Kasumi-1 (cell line): ENCODE measurements at regions not wholly inside any gene's neighbourhood (a gene's known extent, or its start where the extent isn't known, plus 50 kb on each side); places are given as distances from the start of the nearest gene placed in this dataset.

Experiments
- DNase-seq, 2 experiments: peaks; one replicate each; lab custom pipeline; 2025; lab: John Stamatoyannopoulos, UW

DNA sequence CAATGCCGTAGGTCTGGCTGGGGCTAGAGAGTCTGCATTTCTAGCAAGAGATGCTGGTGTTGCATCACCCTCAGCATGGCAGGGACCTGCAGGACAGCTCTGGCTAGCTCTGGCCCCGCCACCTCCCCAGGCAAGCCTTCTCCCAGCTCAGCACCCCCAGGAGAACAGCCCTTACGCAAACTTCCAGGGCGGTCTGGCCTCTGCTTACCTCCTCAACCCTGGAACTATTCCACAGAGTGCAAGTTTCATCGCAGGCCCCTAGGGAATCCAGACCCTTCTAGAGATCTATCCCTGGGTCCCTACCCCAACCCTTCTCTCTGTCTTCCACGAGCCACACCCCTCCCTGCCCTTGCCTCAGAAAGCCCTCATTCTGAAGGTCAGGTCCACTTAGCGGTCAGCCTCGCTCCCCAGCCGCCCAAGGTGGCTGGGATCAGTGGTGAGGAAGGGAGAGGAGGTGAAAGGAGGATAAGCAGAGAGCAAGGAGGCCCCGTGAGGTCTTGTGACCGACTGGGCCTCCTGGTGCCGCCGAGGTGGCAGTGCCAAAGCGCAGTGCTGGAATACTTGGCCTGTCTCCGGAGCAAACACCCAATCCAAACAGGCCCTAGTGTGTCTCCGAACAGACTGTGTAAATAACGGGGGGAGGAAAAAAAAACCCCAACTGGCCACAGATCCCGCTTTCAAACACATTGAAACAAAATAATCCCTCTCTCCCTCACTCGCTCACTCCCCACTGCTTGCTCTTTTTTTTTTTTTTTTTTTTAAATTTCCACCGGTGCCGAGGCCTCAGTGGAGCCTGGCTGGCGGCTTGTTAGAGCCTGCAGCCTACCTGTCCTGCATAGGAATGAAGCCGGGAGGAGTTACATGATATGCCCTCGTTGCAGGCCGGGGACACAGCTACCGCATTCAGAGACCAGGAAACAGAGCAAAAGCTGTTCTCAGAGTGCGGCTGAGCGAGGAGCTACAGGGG, 380.9 kb downstream of the SOX9 start:
- DNase-seq, result no peak

DNA sequence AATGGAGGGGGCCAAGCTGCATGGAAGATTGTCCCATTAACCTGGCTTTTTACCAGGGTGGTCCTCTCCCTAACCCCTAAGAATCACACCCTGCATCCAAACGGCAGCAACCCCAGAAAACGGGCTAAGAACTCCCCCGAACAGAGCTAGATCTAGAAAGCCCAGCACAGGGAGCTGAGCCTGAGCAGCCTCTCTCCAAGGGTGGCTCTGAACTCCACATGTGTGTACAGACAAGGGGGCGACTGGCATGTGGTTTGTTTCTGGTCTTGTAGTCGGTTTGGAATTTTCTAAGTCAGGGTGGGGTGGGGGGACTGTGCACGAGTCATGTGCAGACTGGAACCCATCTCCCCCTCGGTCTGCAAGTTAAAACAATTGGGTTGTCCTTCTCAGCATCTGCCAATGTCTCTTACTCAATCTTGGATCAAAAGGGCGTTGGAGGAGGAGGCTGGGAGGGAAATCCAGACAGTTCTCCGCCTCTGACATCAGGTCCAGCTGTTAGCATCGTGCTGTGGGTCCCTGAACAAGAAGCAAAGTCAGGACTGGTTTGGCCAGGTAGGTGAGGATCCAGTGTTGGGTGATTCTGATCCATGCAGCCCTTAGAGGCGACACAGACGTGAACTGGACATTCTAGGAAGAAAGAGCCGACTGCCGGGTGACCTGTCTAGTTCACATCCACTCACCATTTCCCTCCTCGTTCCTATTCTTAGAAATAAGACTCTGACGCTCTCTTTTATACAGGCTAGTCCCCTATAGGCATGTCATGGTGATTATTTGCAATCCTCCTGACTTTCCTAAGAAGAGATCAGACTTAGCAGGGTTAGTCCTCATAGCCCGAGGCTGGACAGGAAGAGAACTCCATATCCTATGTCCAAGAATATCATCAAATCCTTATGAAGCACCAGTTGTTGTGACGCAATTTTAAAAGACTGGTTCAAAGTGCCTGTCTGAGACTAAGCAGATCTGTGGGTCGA, 381.8 kb downstream of the SOX9 start:
- DNase-seq, result no peak

DNA sequence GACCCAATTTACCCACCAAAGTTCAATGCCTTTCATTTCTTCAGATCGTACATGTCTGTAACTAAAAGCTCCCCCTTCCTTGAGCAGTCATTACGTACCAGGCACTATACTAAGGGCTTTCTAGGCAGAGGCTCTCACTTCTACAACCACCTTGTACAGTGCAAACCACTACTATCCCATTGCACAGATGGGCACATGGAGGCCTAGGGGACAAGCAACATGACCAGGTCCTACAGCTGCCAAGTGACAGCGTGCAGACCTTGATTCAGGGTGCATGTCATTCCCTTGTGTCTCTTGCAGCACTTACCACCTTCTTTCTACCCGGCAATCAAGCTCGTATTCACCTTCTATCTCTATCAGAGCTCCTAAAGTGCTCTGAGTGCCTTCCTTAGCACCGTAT, 382.7 kb downstream of the SOX9 start:
- no peak for DNase-seq

DNA sequence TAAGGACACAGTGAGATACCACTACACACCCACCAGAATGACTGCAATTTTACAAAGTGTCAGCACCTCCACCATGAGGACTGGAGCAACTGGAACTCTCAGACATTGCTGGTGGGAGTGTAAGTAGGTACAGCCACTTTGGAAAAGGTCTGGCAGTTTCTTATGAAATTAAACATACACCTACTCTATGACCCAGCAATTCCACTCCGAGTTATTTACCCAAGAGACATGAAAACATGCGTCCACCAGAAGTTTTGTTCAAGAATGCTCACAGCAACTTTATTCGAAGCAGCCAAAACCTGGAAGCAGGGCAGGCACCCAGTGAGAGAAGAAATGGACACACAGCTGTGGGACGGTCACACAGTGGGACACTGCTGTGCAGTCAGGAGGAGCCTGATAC, 384.0 kb downstream of the SOX9 start:
- no peak for DNase-seq

DNA sequence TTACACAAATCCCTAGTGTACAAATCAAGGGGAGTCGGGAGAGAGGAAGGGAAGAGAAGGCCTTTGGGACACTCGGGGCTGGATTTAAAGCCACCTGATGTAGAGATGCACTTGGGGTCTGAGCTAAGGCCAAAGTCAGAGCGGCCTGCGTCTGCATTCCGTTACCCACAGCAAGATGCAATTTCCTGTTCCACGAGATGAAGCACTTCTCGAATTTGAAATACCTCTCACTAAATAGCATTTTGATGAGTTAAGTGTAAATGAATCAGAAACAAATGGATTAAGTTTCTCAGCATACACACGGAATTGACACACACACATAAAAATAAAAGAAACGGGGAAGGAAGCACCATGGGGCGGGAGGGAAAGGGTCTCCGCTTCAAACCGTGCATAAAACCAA, 386.0 kb downstream of the SOX9 start:
- no peak for DNase-seq

DNA sequence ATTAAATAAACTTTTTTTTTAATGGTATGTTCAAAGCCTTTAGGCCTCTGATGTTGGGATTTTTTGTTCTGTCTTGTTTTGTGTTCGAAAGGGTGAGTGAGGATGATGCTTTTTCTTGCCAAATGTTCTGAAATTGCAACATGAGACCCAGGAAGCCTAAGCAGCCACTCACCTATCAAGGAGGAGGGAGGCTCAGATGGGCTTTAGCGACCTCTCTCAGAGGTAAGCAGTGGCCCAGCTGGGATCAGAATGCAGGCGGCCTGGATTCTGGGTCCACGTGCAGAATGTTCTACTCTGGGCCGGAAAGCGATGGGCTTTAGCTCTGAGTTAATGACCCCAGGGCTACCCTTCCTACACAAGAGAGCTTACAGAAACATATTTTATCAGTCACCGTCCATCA, 386.6 kb downstream of the SOX9 start:
- DNase-seq, result no peak

DNA sequence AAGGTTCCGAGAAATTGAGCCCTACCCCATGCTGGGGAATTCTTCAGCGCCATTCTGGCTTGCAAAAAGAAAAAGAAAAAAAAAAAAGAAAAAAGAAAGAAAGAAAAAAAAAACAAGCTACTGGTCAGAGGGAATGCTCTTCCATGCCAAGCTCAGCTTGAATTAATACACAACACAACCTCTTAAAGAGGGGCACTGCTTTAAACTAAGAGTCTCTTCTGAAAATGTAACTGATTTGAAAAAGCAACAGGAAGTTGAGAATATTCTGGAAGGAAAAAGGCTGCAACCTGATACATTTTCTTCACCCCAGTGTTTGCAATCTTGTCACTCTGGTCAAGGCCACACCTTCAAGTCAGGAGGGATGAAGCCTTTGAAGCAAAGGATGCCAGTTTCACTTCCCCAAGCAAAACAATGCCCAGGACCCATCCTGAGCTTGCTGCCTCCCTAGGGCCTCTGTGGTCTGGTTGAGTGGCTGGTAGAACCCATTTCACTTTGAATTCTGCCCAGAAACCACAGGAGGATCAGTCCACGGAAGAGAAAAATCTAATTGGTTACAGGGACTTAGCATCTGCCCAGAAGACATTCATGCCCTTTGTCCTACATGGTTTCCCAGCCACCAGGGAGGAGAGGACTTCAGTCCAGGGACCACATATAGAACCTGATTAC, 389.7 kb downstream of the SOX9 start:
- DNase-seq, result no peak

DNA sequence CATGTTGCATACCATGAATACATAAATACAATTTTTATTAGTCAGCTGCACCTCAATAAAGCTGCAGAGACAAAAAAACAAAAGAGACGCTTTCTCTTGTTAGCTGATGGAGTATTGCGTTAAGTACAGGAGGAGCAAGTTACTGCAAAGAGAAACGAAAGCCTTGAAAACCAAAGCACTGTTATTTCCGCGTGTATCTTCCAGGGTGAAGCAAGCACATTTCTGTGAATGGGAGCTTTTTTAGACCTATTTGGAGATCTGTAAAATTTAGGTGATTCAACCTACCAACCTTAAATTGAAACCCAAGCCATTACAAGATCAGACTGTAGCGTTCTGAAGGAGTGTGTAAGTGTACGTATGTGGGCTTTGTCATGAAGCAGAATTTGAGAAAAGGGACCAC, 390.4 kb downstream of the SOX9 start:
- DNase-seq, result no peak

DNA sequence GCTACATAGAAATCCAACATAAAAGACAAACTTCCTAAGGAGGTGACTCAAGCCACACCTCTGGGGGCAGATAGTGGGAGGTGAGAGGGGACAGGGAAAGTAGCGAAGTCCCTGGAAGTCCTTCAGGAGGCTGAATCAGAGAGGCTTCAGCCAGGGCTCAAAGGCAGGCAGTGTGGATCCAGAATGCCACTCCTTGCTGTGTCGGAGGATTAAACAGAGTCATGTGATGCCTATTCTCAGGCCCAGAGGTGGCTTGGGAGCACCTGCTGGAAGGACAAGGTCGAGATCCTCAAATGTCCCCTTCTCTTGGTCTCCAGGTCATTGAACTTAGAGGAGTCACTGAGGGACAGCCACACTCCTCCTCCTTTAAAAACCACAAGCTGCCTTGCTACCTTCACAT, 391.1 kb downstream of the SOX9 start:
- no peak for DNase-seq

DNA sequence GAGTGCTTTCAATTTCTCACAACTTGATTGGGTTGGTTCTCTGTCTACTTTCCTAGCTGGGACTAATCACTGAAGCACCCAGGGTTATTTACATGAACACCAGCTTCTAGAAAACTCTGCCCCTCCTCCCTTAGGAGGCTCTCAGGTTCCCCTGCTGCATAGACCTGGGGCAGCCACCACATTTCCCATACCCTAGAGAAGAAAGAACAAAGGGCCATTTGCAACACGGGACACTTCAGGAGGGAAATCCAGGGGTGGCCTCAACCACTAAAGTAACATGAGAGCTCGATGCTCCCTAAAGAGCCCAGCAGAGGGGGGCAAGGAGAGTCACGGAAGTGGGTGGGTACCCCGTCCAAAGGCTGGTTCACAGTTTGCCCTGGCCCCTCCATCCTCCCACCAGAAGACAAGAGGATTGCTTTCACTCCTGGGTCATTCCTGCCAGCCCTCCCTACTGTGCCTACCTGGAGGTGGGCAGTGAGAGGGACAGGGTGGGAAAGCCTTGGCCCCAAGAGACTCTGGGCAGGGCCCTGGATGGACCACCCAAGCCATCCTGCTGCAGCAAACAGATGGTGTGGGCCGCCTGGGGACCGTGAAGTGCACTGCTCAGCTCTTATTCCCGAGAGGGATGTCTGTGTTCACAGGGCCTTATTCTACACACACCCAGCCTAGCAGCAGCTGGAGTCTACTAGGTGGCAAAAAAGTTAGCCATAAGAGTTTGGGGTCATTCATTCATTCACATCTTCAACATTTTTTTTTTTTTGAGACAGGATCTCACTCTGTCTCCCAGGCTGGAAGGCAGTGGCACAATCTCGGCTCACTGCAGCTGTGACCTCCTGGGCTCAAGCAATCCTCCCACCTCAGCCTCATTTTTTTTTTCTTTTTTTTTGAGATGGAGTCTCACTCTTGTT, 392.1 kb downstream of the SOX9 start:
- no peak for DNase-seq

DNA sequence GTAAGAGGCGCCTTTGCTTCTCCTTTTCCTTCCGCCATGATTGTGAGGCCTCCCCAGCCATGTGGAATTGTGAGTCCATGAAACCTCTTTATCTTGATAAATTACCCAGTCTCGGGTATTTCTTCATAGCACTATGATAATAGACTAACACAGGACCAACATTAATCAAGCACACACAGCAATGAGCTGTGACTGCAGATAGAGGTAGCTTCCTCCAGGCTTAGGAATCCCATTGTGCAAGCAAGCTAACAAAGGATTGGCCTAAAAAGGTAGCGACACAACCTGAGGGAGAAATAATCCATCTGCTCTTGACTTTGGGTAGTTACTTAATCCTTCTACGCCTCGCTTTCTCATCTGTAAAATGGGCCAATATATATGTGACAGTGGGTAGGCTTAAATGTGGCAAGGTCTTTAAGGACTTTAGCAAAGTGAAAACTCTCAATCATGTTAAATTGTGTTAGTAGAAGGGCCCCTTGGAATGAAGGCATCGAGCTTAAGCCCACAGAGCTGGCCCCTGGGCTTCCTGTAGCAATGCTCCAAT, 393.6 kb downstream of the SOX9 start:
- DNase-seq, result no peak

DNA sequence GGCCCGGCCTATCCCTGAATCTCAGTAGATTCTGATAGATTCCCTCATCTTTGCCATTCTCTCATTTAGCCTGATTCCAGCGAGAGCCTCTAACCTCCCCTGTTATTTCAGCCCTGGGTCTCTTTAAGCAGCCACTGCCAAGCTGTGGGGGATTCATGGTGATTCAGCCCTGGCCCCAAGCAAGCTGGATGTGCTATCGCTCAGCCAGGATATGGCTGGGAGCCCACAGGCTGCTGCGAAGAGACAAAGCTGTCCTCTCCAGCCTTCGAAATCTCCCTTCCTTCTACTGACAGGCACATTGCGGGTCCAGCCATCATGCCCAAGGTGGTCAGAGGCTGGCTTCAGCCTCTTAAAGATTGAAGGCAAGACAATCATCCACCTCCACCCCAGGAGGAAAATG, 394.1 kb downstream of the SOX9 start:
- DNase-seq, result no peak

DNA sequence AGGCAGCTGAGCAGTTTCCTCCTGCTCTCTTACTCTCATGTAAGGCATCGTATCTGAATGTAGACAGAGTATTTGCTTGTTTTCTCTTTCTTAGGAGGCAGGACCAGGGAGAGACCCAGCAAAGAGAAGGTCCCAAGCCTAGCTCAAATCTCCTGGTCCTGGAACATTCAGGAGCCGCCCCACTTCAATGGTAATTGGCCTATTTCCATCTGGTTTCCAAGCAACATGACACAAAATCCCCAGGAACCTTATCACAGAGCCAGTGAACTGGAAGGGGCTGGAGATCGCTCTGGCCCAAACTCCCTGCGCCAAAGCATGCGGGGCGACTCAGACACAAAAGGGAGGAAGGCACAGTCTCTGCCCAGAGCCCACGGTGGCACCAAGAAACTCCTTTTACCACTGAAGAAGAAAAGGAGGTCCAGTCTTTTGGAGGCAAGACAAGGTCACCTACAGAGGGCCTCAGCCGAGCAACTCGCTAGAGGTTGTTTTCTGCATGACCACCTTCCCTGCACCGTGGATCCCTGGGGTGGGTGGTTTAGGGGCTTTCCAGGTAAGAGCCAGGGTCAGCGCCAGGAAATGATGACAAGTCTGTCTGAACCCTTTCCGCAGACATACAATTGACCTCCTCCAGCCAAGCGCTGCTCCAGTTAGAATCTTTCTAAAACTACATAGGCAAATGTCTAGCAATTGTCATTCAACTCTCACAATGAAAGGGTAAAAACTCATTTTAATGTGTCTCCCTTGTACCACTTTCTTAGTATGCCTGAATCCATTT, 394.7 kb downstream of the SOX9 start:
- no peak for DNase-seq

DNA sequence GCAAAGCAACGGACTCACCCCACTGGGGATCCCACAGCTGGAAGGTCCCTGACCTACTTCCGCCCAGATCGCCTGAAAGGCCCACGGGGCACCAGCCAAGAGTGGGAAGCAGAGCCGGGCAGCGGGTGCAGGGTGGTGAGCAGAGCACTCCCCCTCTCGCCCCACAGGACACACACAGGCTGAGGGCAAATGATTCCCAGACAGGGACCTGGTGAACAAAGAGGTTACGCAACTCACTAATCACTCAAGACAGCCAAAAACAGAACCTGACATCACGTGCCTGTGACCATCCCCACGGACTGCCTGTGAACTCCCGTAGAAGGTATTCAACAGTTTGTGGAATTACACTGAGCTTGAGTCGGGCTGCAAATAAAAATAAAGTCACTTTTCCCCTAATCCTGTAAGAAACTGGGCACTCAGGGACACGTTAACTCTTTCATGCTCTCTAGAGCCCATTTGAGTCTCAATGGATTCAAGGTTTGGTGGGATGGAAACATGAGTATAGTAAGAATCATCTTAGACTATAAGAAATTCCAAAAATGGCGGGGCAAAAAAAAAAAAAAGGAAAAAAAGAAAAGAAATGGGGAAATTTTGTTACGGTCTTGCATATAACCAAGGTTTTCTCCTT, 396.1 kb downstream of the SOX9 start:
- DNase-seq, result no peak

DNA sequence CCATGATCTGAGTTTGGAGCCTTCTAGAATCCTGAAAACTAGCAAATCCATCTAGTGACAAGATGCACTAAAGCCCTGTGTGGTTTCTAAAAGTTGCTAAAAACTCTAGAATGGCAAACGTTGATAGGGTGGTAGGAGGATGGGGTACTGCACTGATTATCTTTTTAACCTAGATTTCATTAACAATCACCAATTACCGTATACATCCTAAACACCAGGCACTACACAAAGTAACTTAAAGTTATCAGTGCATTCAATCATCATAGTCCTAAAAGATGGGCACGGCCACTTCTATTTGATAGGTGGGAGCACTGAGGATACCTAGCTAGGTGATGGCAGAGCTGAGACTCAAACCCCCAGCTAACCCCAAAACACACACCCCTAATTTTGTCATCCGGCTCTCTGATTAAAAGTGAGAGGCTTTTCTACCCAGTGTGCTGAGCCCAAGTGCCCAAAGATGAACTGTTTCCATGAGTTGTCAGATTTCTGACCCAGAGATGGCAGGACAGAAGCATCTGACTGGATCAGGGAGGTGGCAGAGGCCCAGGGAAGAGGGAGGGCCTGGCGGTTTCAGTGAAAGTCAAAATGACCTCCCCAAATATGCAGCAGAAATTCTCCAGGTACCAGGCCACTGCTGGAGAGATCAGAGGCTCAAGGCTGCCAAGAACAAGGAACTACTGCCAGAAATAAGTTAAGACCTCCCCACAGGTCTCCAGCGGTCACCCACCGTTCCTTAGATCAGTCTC, 396.8 kb downstream of the SOX9 start:
- no peak for DNase-seq

DNA sequence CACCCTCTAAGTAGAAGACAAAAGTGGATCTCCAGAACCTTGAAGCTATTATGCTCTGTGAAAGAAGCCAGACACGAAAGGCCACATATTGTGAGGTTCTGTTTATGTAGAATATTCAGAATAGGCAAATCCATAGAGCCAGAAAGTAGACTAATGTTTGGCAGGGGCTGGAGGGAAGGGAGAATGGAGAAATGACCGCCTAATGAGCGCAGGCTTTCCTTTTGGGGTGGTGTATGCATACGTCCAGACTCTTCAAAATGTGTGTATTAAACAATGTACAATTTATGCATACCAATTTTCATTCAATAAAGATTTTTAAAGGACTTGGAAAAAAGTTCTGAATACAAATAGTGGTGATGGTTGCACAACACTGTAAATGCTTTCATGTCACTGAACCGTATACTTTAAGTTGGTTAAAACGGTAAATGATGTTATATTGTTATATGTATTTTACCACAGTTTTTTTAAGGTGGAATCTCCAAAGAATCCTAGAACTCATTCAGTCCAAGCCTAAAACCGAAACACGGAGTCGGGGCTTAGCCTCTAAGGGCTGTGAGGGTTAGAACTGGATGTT, 397.4 kb downstream of the SOX9 start:
- no peak for DNase-seq

DNA sequence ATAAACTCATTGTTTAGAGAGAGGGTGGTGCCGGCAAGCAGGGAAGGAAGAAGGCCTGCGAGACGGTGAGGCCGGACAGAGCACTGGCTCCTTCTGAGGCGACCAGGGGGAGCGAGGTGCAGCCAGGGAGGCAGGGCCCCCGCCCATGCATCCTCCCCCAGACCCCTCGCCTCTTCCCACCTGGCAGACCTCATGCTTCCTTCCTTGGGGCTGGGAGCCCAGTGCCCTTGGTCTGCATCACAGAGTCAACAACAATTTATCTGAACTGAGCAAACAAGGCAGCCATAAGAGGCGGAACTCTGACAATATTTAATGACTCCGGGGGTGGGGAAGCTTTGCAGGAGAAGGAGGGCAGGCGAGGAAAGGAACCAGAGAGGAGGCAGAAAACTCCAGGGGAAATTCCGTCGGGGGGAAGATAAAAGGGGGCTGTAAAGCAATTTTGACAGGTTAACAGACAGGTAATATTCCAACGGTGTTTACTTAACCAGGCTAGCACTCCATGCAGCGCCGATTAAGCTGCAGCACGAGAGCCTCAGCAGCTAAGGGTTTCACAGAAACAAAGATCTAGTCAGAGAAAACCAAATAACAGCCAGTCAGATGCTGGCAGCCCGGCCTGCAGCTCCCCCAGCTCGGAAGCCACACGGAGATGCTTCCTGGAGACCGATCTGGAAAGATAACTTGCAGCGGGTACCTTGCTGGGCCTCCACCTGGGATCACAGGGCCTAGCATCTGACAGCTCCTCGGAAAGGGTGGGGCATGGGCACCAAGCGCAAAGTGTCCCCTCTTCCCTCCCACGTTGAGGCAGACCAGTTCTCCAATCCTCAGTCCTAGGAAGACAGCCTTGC, 398.2 kb downstream of the SOX9 start:
- DNase-seq, result no peak

DNA sequence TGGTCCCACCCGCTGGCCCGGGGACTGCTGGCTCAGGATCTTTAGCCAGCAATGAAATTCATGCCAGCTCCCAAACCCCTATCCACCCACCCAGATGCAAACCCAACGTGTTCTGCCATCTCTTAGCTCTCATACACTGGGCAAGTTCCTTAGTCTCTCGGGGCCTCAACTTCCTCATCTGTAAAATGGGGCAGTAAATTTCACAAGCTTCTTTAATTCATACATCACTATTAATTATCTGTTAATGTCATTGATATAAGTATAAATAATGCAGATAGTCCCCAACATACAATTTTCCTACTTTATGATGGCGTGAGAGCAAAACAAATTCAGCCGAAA, 398.7 kb downstream of the SOX9 start:
- DNase-seq, result no peak
